Naive thymus-derived CD8-positive, alpha-beta T cell (primary cell): ENCODE measurements at regions not wholly inside any gene's neighbourhood (a gene's known extent, or its start where the extent isn't known, plus 50 kb on each side); places are given as distances from the start of the nearest gene placed in this dataset.

Source experiments
- ATAC-seq, 2 donors: fragments of 150-1000 bp; cut with Tn5 transposase in 1 of 2; sonication (Bioruptor Pico), chemical (Tn5 transposase) in 1 of 2; 1 replicate in 1 of 2; 2 replicates in 1 of 2; pipeline ENCODE4 v1.10.0; 2021; ENCODE audit warnings: mild to moderate bottlenecking in 2 of 2, moderate library complexity in 2 of 2
- POLR2A ChIA-PET: fragments of 350-600 bp; sonication (Branson Sonifier 250); formaldehyde crosslinking; loops from one replicate; lab custom pipeline; 2021; ENCODE audit warnings: antibody characterized with exemption; lab: Charles Lee
- DNase-seq, 10 donors: peaks; one replicate each; pipeline versions ENCODE4 v3.0.0 to v3.0.0-alpha.2; 2020 to 2022
- H3K27ac Mint-ChIP-seq, 10 donors: one replicate each; pipeline ENCODE4 v1.8.0; 2020 to 2022; ENCODE audit warnings: mild to moderate bottlenecking in 10 of 10, mixed read lengths in 10 of 10, moderate library complexity in 4 of 10, inconsistent platforms in 1 of 10
- H3K27me3 Mint-ChIP-seq, 5 donors: one replicate each; pipeline ENCODE4 v1.8.0; 2021 to 2022; ENCODE audit warnings: mixed read lengths in 5 of 5
- H3K36me3 Mint-ChIP-seq, 3 donors: one replicate each; pipeline ENCODE4 v1.8.0; 2020 to 2022; ENCODE audit warnings: mixed read lengths in 3 of 3, mild to moderate bottlenecking in 2 of 3, inconsistent platforms in 1 of 3
- H3K4me1 Mint-ChIP-seq, 4 donors: one replicate each; pipeline ENCODE4 v1.8.0; 2021 to 2022; ENCODE audit warnings: mixed read lengths in 4 of 4
- H3K4me3 Mint-ChIP-seq, 10 donors: one replicate each; pipeline ENCODE4 v1.8.0; 2020 to 2022; ENCODE audit warnings: mild to moderate bottlenecking in 10 of 10, mixed read lengths in 10 of 10, moderate library complexity in 6 of 10, inconsistent platforms in 1 of 10
- H3K9me3 Mint-ChIP-seq, 9 donors: one replicate each; pipeline ENCODE4 v1.8.0; 2020 to 2022; ENCODE audit warnings: mixed read lengths in 9 of 9, mild to moderate bottlenecking in 3 of 9, inconsistent platforms in 1 of 9, moderate library complexity in 1 of 9

DNA sequence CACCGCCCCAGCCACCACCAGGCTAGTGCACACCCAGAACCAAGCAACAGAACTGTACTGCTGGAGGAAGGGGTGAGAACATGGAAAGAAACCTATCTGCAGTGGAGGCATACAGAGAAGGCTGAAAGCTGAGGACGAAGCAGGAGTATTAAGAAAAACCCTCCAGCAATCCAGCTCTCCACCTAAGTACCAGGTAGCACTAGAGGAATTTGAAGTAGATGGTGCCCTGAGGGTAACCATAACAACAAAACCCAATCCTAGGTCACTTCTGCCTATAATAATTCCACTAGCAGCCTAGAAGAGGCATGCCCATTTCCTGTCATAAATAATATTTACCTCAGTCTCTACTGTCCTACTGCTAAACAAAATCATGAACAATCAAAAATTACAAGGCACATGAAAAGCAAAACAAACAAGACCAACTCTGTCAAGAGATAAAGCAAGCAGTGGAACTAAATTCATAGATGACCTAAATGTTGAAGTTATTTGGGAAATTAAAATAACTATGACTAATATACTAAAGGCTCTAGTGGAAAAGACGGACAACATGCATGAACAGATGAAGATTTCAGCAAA is 51.1 kb downstream of the HYCC1 start:
- Mint-ChIP-seq H3K4me1 (peaks cover 0 to 3% (median 0%) of the 10 kb centered on the region in 4 donors), H3K36me3 (peaks cover 4 to 37% (median 14%) of the 10 kb centered on the region in 3 donors), H3K4me3 (no peak overlapping the region), H3K9me3 (no peaks in the 10 kb centered on the region), H3K27me3 (no peaks in the 10 kb centered on the region), H3K27ac (no peak overlapping the region)
- ATAC-seq (no peak), DNase-seq (no peak)
- POLR2A ChIA-PET = no interaction called here

GRCh38 chr7:22958742-22959141 is 55.2 kb downstream of the HYCC1 start:
- no peak for ATAC-seq

GRCh38 chr7:22954251-22954650 is 59.7 kb downstream of the HYCC1 start:
- Mint-ChIP-seq H3K27me3 (no peaks in the 10 kb centered on the region), H3K9me3 (no peaks in the 10 kb centered on the region), H3K4me1 (peaks cover 0 to 3% (median 0%) of the 10 kb centered on the region in 4 donors), H3K4me3 (no peak overlapping the region), H3K36me3 (peaks cover 0 to 19% (median 2%) of the 10 kb centered on the region in 3 donors), H3K27ac (no peak overlapping the region)
- ATAC-seq = no peak
- POLR2A ChIA-PET = no interaction called here
- DNase-seq = no peak

More at GRCh38 chr7:22958742-22959141, 55.2 kb downstream of the HYCC1 start:
- no peak for DNase-seq
- Mint-ChIP-seq H3K4me1 (peaks cover 0 to 3% (median 0%) of the 10 kb centered on the region in 4 donors), H3K9me3 (no peaks in the 10 kb centered on the region), H3K36me3 (peaks cover 4 to 40% (median 14%) of the 10 kb centered on the region in 3 donors), H3K4me3 (no peak overlapping the region), H3K27ac (no peak overlapping the region), H3K27me3 (no peaks in the 10 kb centered on the region)
- POLR2A ChIA-PET = no interaction called here

DNA sequence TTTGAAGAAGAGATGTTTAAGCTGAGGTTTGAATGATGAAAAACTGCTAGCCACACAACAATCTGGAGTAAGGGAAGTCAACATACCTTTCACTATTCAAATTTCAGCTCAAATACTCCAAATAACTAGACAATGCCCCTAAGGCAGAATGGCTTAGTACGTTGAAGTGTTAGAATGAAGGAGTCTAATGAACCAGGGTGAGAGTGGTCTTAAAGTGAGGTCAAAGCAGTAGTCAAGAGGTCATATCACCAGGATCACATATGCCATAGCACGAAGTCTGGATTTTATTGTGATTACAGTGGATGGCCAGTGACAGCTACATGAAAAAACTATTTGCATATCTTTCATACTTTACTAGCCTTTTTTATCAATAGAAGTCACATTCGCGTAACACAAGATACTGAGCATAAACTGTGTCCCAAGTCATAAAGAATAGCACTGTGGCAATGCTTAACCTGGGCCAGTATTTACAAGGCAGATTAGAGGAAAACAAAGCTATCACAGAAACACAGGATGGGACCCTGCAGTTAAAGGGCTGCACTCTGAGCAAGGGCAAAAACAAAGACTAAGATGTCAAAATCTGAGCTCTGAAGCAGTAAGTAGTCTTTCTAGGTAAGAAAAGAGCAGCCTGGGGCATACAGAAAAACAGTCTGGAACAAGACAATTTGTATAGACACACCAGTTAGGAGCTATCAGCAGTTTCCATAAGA is 61.5 kb downstream of the HYCC1 start:
- DNase-seq (no peak), ATAC-seq (no peak)
- H3K27ac Mint-ChIP-seq = peak overlapping the region in 1 of 10 donors; percentile 36
- no peak overlapping the region for H3K4me3 Mint-ChIP-seq
- H3K4me1 Mint-ChIP-seq = no peaks in the 10 kb centered on the region
- no peaks in the 10 kb centered on the region for H3K9me3 Mint-ChIP-seq
- no peaks in the 10 kb centered on the region for H3K27me3 Mint-ChIP-seq
- POLR2A ChIA-PET = no interaction called here
- H3K36me3 Mint-ChIP-seq = peaks cover 0 to 6% (median 5%) of the 10 kb centered on the region in 3 donors

DNA sequence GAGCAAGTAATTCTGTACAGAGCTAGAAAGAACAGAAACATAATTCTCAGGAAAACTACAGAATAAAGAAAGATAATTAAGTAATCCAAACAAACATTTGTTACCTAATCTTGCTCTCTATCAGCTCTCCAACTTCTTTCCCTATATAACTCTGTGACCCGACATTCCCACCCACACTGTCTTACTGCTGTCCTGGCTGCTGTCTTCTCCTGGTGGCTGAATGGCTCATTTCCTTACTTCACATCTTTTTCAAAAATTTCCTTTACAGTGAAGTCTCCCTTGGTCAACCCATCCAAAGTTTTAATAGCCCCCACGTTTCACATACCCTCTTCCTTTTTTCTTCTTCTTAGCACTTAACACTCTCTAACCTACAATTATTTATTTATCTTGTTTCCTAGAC is 64.0 kb downstream of the HYCC1 start:
- ATAC-seq = no peak
- no peak overlapping the region for H3K27ac Mint-ChIP-seq
- H3K27me3 Mint-ChIP-seq = no peaks in the 10 kb centered on the region
- no peaks in the 10 kb centered on the region for H3K9me3 Mint-ChIP-seq
- H3K4me1 Mint-ChIP-seq = no peaks in the 10 kb centered on the region
- DNase-seq = no peak
- H3K36me3 Mint-ChIP-seq = peaks cover 0 to 9% (median 8%) of the 10 kb centered on the region in 3 donors
- POLR2A ChIA-PET = no interaction called here
- no peak overlapping the region for H3K4me3 Mint-ChIP-seq

DNA sequence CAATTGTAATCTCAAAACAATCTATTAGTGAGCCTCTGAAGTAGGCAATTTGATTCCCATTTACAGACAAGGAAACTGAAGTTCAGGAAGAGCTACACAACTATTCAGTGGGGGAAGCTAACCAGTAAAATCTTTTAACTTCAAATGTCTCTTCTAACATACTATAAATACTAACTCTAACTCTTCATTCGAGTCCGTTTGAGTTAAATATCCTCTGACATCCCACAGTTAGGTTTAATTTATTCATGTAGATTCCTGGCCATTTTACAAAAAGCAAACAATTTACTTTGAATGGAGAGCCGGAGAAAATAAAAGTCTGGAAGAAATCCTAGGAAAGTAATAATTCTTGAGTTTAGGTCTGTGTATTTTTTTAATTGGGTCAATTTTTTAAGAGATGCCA is 64.7 kb downstream of the HYCC1 start:
- POLR2A ChIA-PET = no interaction called here
- Mint-ChIP-seq H3K36me3 (peaks cover 0 to 10% (median 9%) of the 10 kb centered on the region in 3 donors), H3K4me3 (no peak overlapping the region), H3K9me3 (no peaks in the 10 kb centered on the region), H3K27me3 (no peaks in the 10 kb centered on the region), H3K27ac (no peak overlapping the region), H3K4me1 (no peaks in the 10 kb centered on the region)
- DNase-seq (no peak), ATAC-seq (no peak)

DNA sequence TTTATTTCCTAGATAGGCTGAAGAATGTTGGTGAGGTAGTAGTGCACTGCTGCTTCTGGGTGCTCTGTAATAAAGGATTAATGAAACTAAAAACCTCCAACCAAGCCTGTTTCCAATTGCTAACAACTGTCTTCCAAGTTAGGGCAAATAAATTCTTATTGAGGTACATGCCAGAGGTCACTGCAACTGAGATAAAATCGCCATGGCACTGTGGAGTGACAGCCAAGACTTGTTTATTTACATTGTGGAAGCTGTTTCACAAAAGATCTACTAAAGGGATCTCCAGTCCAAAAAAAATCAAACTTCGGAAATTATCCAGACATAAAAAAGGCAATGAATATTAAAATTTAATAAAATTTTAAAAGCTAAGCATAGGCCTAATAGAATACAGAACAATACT is 65.2 kb downstream of the HYCC1 start:
- H3K27me3 Mint-ChIP-seq = no peaks in the 10 kb centered on the region
- no peak for ATAC-seq

GRCh38 chr7:22945584-22945983 is 68.3 kb downstream of the HYCC1 start:
- Mint-ChIP-seq H3K4me3 (no peak overlapping the region), H3K27me3 (no peaks in the 10 kb centered on the region), H3K9me3 (no peaks in the 10 kb centered on the region), H3K27ac (no peak overlapping the region), H3K4me1 (no peaks in the 10 kb centered on the region), H3K36me3 (peaks cover 0 to 11% (median 9%) of the 10 kb centered on the region in 3 donors)
- ATAC-seq (no peak), DNase-seq (no peak)
- POLR2A ChIA-PET = no interaction called here

More for the DNA sequence above, 65.2 kb downstream of the HYCC1 start:
- no peaks in the 10 kb centered on the region for H3K4me1 Mint-ChIP-seq
- H3K9me3 Mint-ChIP-seq = no peaks in the 10 kb centered on the region
- H3K4me3 Mint-ChIP-seq = no peak overlapping the region
- H3K27ac Mint-ChIP-seq = no peak overlapping the region
- no peak for DNase-seq
- POLR2A ChIA-PET = no interaction called here
- H3K36me3 Mint-ChIP-seq = peaks cover 0 to 10% (median 9%) of the 10 kb centered on the region in 3 donors

GRCh38 chr7:22944510-22944909 is 69.4 kb downstream of the HYCC1 start:
- H3K4me1 Mint-ChIP-seq = no peaks in the 10 kb centered on the region
- peaks cover 0 to 11% (median 9%) of the 10 kb centered on the region in 3 donors for H3K36me3 Mint-ChIP-seq
- H3K9me3 Mint-ChIP-seq = no peaks in the 10 kb centered on the region
- ATAC-seq = no peak
- POLR2A ChIA-PET = no interaction called here
- H3K27me3 Mint-ChIP-seq = no peaks in the 10 kb centered on the region
- H3K27ac Mint-ChIP-seq = no peak overlapping the region
- no peak for DNase-seq
- H3K4me3 Mint-ChIP-seq = no peak overlapping the region

GRCh38 chr7:22944022-22944421 is 69.9 kb downstream of the HYCC1 start:
- ATAC-seq = no peak
- POLR2A ChIA-PET = no interaction called here
- H3K9me3 Mint-ChIP-seq = no peaks in the 10 kb centered on the region
- H3K4me3 Mint-ChIP-seq = no peak overlapping the region
- H3K36me3 Mint-ChIP-seq = peaks cover 0 to 11% (median 9%) of the 10 kb centered on the region in 3 donors
- no peaks in the 10 kb centered on the region for H3K27me3 Mint-ChIP-seq
- DNase-seq = no peak
- no peaks in the 10 kb centered on the region for H3K4me1 Mint-ChIP-seq
- no peak overlapping the region for H3K27ac Mint-ChIP-seq

GRCh38 chr7:22942191-22942590 is 71.7 kb downstream of the HYCC1 start:
- no peak overlapping the region for H3K27ac Mint-ChIP-seq
- H3K4me1 Mint-ChIP-seq = no peaks in the 10 kb centered on the region
- peaks cover 0 to 11% (median 7%) of the 10 kb centered on the region in 3 donors for H3K36me3 Mint-ChIP-seq
- DNase-seq (no peak), ATAC-seq (no peak)
- H3K27me3 Mint-ChIP-seq = no peaks in the 10 kb centered on the region
- POLR2A ChIA-PET = no interaction called here
- no peak overlapping the region for H3K4me3 Mint-ChIP-seq
- H3K9me3 Mint-ChIP-seq = no peaks in the 10 kb centered on the region

GRCh38 chr7:22939842-22940241 is 74.1 kb downstream of the HYCC1 start:
- no peak overlapping the region for H3K27ac Mint-ChIP-seq
- H3K4me3 Mint-ChIP-seq = no peak overlapping the region
- POLR2A ChIA-PET = no interaction called here
- ATAC-seq = no peak
- no peaks in the 10 kb centered on the region for H3K9me3 Mint-ChIP-seq
- H3K4me1 Mint-ChIP-seq = no peaks in the 10 kb centered on the region
- H3K36me3 Mint-ChIP-seq = peaks cover 0 to 2% (median 0%) of the 10 kb centered on the region in 3 donors
- no peaks in the 10 kb centered on the region for H3K27me3 Mint-ChIP-seq
- no peak for DNase-seq

- no peak for DNase-seq
- POLR2A ChIA-PET = no interaction called here
Measured at GRCh38 chr7:22937946-22938345, 76.0 kb downstream of the HYCC1 start.

More at GRCh38 chr7:22937946-22938345, 76.0 kb downstream of the HYCC1 start:
- ATAC-seq = no peak
- H3K27ac Mint-ChIP-seq = peak overlapping the region in 1 of 10 donors; percentile 60
- H3K4me1 Mint-ChIP-seq = no peaks in the 10 kb centered on the region
- no peak overlapping the region for H3K4me3 Mint-ChIP-seq
- peaks cover 0 to 2% (median 0%) of the 10 kb centered on the region in 3 donors for H3K36me3 Mint-ChIP-seq
- H3K27me3 Mint-ChIP-seq = peaks cover 0 to 2% (median 0%) of the 10 kb centered on the region in 5 donors
- H3K9me3 Mint-ChIP-seq = no peaks in the 10 kb centered on the region
